Spleen (tissue), 11 donors: ENCODE measurements at regions not wholly inside any gene's neighbourhood (a gene's known extent, or its start where the extent isn't known, plus 50 kb on each side); places are given as distances from the start of the nearest gene placed in this dataset.

Experiments
- DNase-seq: peaks from one replicate; pipeline ENCODE4 v3.0.0-alpha.2; 2020
- H3K27ac ChIP-seq, 8 donors: fragments of 200-600 bp; sonication (generic) in 7 of 8; 1 replicate in 4 of 8; 2 replicates in 4 of 8; pipeline versions ENCODE4 v1.5.0 to v1.8.0; 2016 to 2021; ENCODE audit warnings: inconsistent platforms in 4 of 8, mild to moderate bottlenecking in 4 of 8, moderate library complexity in 1 of 8
- H3K27me3 ChIP-seq, 7 donors: fragments of 200-600 bp; sonication (generic) in 6 of 7; replicated peaks in 1 of 7; 1 replicate in 4 of 7; 2 replicates in 3 of 7; pipeline versions ENCODE4 v1.5.0 to v1.8.0; 2016 to 2021; ENCODE audit warnings: inconsistent platforms in 3 of 7, mild to moderate bottlenecking in 1 of 7
- H3K36me3 ChIP-seq, 6 donors: fragments of 200-600 bp; sonication (generic) in 5 of 6; 1 replicate in 4 of 6; 2 replicates in 2 of 6; pipeline versions ENCODE4 v1.5.0 to v1.8.0; 2016 to 2021; ENCODE audit warnings: inconsistent platforms in 2 of 6
- H3K4me1 ChIP-seq, 6 donors: fragments of 200-600 bp; sonication (generic) in 5 of 6; 1 replicate in 3 of 6; 2 replicates in 3 of 6; pipeline versions ENCODE4 v1.5.0 to v1.8.0; 2016 to 2021; ENCODE audit warnings: inconsistent platforms in 3 of 6
- H3K4me3 ChIP-seq, 8 donors: fragments of 200-600 bp; sonication (generic) in 7 of 8; 1 replicate in 4 of 8; 2 replicates in 4 of 8; pipeline versions ENCODE4 v1.5.0 to v1.8.0; 2016 to 2021; ENCODE audit warnings: inconsistent platforms in 4 of 8, mild to moderate bottlenecking in 4 of 8, moderate library complexity in 2 of 8
- H3K9me3 ChIP-seq, 8 donors: fragments of 200-600 bp; sonication (generic) in 7 of 8; 1 replicate in 4 of 8; 2 replicates in 4 of 8; pipeline versions ENCODE4 v1.5.0 to v1.8.0; 2016 to 2021; ENCODE audit warnings: inconsistent platforms in 4 of 8
- POLR2A ChIP-seq, 3 donors: fragments of 450-650 bp; IDR thresholded peaks; one replicate each; pipeline ENCODE4 v1.5.1; 2017; ENCODE audit warnings: antibody characterized with exemption in 3 of 3, mild to moderate bottlenecking in 1 of 3
- POLR2AphosphoS5 ChIP-seq, 3 donors: sonication (generic); formaldehyde crosslinking; IDR thresholded peaks; one replicate each; pipeline ENCODE4 v1.5.1; 2017; ENCODE audit warnings: antibody characterized with exemption in 3 of 3
- WGBS, 5 donors: extraction: QIAGEN DNeasy Blood & Tissue Kit in 3 of 5; methylation state at CpG; one replicate each; pipeline versions ENCODE4 v1.1.5 to v1.1.7; 2013 to 2018; 5-methylcytosine and 5-hydroxymethylcytosine counted together
- intact Hi-C: fragments of 100-400 bp; cut with DNase I; formaldehyde crosslinking; loops from one replicate; pipeline ENCODE4 v1.15.0; 2023; ENCODE audit warnings: low total_unique reads
- TF ChIP-seq, protein P1 (sequence below), 11 experiments: fragments of 200-600 bp in 7 of 11; fragments of 450-650 bp in 4 of 11; sonication (generic) in 4 of 11; IDR thresholded peaks in 8 of 11; conservative IDR thresholded peaks in 3 of 11; 1 replicate in 7 of 11; 2 replicates in 4 of 11; pipeline versions ENCODE4 v1.4.0 to v1.8.0; 2016 to 2021; ENCODE audit warnings: antibody characterized with exemption in 11 of 11, inconsistent platforms in 4 of 11, mild to moderate bottlenecking in 1 of 11
- donor health status: healthy with polysubstance abuse.
- donor health status: DM: no; HTN: no; CAD: no; lungs with moderate emphysema.
- donor health status: DM: no; HTN: no; CAD: no.
- donor health status: Bipolar disorder and iron deficiency.
- donor health status: healthy.
- donor health status: DM: no; HTN: no; CAD: no.
- donor health status: DM: yes; HTN: yes; CAD: no.

DNA sequence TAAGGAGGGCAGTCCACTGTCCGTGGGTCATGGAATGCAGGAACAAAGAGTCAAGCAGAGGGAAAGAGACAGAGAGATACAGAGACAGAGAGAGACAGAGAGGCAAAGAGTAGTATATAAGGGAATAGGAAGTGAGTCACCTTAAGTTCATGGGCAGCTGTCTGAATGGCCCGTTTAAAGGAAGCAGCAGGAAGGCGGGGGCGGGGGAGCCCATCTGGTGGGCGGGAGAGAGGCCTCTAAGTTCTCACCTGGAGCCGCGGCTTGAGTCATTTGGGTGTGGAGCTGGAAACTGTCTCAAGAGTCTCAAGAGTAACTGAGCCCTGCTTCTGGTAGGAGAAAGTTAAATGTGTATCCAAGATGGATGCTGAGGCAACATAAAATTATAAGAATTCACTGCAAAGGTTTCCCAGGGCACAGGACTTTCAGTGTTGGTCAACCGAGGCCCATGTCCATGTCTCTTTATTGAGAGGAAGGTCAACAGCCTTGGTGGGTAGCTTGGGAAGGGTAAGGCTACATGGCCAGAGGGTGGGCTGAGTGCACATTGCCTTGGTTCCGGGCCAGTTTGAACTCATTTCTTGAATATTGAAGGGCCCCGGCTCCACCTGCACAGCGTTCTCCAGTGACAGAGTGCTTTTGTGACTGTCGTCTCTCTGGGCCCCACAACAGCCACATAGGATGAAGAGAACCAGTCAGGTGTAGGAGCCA lies 85.5 kb upstream of the CACUL1 start:
- TF ChIP-seq POLR2AphosphoS5 (IDR thresholded peaks at IDR 0.05): no peak
- no peak for TF ChIP-seq POLR2A (IDR thresholded peaks at IDR 0.05)
- TF ChIP-seq, protein P1, sequence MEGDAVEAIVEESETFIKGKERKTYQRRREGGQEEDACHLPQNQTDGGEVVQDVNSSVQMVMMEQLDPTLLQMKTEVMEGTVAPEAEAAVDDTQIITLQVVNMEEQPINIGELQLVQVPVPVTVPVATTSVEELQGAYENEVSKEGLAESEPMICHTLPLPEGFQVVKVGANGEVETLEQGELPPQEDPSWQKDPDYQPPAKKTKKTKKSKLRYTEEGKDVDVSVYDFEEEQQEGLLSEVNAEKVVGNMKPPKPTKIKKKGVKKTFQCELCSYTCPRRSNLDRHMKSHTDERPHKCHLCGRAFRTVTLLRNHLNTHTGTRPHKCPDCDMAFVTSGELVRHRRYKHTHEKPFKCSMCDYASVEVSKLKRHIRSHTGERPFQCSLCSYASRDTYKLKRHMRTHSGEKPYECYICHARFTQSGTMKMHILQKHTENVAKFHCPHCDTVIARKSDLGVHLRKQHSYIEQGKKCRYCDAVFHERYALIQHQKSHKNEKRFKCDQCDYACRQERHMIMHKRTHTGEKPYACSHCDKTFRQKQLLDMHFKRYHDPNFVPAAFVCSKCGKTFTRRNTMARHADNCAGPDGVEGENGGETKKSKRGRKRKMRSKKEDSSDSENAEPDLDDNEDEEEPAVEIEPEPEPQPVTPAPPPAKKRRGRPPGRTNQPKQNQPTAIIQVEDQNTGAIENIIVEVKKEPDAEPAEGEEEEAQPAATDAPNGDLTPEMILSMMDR (IDR thresholded peaks at IDR 0.05 in 8 of 11, conservative IDR thresholded peaks at IDR 0.05 in 3 of 11): no peak
- intact Hi-C loops: no loop called here
- Histone ChIP-seq H3K27ac (no peak overlapping the region), H3K9me3 (no peaks in the 10 kb centered on the region), H3K27me3 (no peaks in the 10 kb centered on the region), H3K4me3 (no peak overlapping the region), H3K4me1 (peaks cover 0 to 8% (median 0%) of the 10 kb centered on the region in 6 donors), H3K36me3 (no peaks in the 10 kb centered on the region)
- DNase-seq: no peak
- 66 to 74% (median 71%) methylated on average over 12 of the region's 12 CpGs for WGBS, 5 donors

DNA sequence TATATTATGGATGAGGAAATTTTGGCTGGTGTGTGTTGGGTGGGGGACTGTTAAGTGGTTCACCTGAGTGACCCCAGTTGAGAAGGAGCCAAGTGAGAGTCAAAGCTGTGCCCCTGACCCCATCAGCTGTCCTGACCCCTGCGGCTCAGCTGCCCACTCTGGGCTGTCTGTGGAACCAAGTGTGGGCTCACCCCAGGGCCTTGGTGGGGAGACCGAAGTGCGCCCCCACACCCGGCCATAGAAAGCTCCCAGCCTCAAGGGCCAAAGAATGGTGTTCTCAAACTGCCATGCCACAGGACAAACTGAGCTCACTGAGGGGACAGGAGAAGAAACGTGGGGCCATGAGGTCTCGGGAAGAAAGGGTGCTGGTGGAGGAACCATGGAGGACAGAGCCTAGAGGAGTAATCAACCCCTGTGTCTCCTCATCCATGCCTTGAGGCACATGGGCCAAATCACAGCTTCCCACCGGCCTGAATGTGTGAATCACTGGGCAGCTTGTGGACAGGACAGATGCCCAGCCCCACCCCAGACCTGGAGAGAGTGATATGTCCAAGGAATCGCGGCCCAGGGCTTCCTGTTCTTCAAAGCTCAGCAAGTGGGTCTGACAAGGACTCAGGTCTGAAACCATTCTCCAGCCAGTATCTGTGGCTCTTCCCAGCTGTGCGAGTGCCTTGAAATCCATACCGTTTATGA lies 86.2 kb upstream of the CACUL1 start:
- TF ChIP-seq POLR2A (IDR thresholded peaks at IDR 0.05) (no peak), POLR2AphosphoS5 (IDR thresholded peaks at IDR 0.05) (no peak)
- TF ChIP-seq, protein P1 (IDR thresholded peaks at IDR 0.05 in 8 of 11, conservative IDR thresholded peaks at IDR 0.05 in 3 of 11): no peak
- Histone ChIP-seq H3K4me1 (peaks cover 0 to 8% (median 0%) of the 10 kb centered on the region in 6 donors), H3K36me3 (no peaks in the 10 kb centered on the region), H3K27me3 (peaks cover 0 to 5% (median 0%) of the 10 kb centered on the region in 7 donors), H3K27ac (no peak overlapping the region), H3K4me3 (no peak overlapping the region), H3K9me3 (no peaks in the 10 kb centered on the region)
- WGBS, 5 donors: 91 to 98% (median 93%) methylated on average over 11 of the region's 11 CpGs
- intact Hi-C loops: no loop called here
- no peak for DNase-seq

DNA sequence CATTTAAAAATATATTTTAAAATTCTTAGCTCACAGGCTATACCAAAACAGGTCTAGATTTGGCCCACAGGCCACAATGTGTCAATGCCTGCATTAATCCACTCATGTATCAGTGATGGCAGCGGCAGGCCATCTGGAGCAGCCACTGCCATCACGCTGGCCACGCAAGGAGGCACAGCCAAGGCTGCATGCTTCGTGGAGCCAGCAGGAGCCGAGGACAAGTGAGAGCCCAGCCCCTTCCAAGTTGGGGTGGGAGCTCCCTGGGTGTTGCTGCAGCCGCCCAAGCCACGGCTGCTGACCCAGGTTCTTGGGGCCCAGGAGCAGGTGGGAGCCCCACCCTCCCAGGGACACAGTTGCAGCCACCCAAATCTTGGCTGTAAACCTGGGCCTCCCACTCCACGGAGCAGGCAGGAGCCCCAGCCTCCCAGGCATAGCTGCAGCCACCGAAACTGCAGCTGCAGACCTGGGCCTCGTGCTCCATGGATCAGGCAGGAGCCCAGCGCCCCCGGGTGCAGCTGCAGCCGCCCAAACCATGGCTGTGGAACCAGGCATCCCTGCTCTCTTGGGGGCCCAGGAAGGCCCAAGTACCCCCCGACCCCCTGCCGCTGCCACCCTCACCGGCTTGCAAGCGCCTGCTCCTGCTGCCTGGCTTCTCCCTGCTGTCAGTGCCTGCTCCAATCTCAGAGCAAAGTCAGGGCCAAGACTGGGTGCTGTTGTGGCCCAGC lies 87.3 kb upstream of the CACUL1 start:
- TF ChIP-seq POLR2A (IDR thresholded peaks at IDR 0.05): no peak
- no peak for TF ChIP-seq POLR2AphosphoS5 (IDR thresholded peaks at IDR 0.05)
- TF ChIP-seq, protein P1 (IDR thresholded peaks at IDR 0.05 in 8 of 11, conservative IDR thresholded peaks at IDR 0.05 in 3 of 11): no peak
- no peaks in the 10 kb centered on the region for H3K9me3 ChIP-seq
- no peak overlapping the region for H3K27ac ChIP-seq
- H3K27me3 ChIP-seq: peaks cover 0 to 11% (median 0%) of the 10 kb centered on the region in 7 donors
- no peaks in the 10 kb centered on the region for H3K36me3 ChIP-seq
- peaks cover 0 to 8% (median 0%) of the 10 kb centered on the region in 6 donors for H3K4me1 ChIP-seq
- intact Hi-C loops: no loop called here
- no peak for DNase-seq
- 85 to 91% (median 91%) methylated on average over 10 to 17 of the region's 17 CpGs for WGBS, 5 donors
- no peak overlapping the region for H3K4me3 ChIP-seq
